ENCODE measurements at regions not wholly inside any gene's neighbourhood (a gene's known extent, or its start where the extent isn't known, plus 50 kb on each side); places are given as distances from the start of the nearest gene placed in this dataset.

DNA sequence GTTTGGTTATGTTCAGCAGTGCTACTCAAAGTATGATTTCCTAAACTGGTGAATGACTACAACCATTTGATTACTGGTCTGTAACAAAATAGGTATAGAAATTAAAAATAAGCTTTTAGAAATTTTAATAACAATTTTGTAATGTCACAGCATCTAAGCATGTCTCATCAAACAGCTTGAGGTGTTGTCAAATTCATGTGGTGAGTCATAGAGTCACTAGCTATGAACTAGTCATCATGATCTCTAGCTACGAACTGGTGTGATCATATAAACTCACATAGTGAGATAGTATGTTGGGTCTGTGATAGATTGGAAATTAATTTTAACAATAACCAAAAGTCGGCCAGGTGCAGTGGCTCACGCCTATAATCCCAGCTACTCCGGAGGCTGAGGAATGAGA, 213.9 kb upstream of the RBMS3 start:
- Histone ChIP-seq H3K79me1 (ENCODE audit: low read depth, low read length) (no peaks in the 10 kb centered on the region), H3K23me2 (ENCODE audit: low read depth, low read length) (no peaks in the 10 kb centered on the region), H2BK15ac (ENCODE audit: low read length) (no peak overlapping the region), H2BK5ac (ENCODE audit: low read depth, low read length) (no peak overlapping the region), H3K23ac (ENCODE audit: insufficient read length) (no peak overlapping the region), H3K4ac (replicated peaks; ENCODE audit: insufficient read length, low read depth, low read length) (no peak overlapping the region), H4K5ac (ENCODE audit: insufficient read length, low read depth, low read length) (no peak overlapping the region), H3K9me3 (ENCODE audit: insufficient read depth in 2 of 2, low read depth in 1 of 2, low read length in 1 of 2) (no peaks in the 10 kb centered on the region), H3K56ac (replicated peaks; ENCODE audit: insufficient read length, low read depth, low read length) (no peak overlapping the region), H2AFZ (ENCODE audit: low read length) (no peak overlapping the region), H4K91ac (replicated peaks; ENCODE audit: insufficient read length, low read length) (no peak overlapping the region), H3K27ac (ENCODE audit: low read depth, low read length) (no peak overlapping the region), H3K4me1 (replicated peaks in 1 of 4; ENCODE audit: control insufficient read depth in 3 of 4, insufficient read depth in 4 of 4, low read length in 3 of 4) (no peaks in the 10 kb centered on the region), H2BK120ac (replicated peaks; ENCODE audit: low read depth, low read length) (no peak overlapping the region), H2BK20ac (ENCODE audit: low read length) (no peak overlapping the region), H2BK12ac (ENCODE audit: low read depth, low read length) (no peak overlapping the region), H3K4me2 (ENCODE audit: insufficient read depth in 1 of 2, low read depth in 2 of 2, low read length in 2 of 2) (no peak overlapping the region), H3K36me3 (ENCODE audit: control insufficient read depth in 2 of 4, insufficient read depth in 4 of 4, low read length in 3 of 4) (no peaks in the 10 kb centered on the region), H2AK5ac (ENCODE audit: low read depth, low read length) (no peak overlapping the region), H3K27me3 (replicated peaks in 1 of 4; ENCODE audit: control insufficient read depth in 3 of 4, extremely low read depth in 1 of 4, insufficient read depth in 3 of 4, low read length in 3 of 4) (no peaks in the 10 kb centered on the region), H4K8ac (ENCODE audit: extremely low read depth, insufficient read depth, low read length) (no peak overlapping the region), H4K20me1 (replicated peaks in 1 of 2; ENCODE audit: control insufficient read depth in 1 of 2, insufficient read depth in 2 of 2, low read length in 2 of 2) (no peaks in the 10 kb centered on the region), H3K9ac (replicated peaks in 1 of 4; ENCODE audit: extremely low read depth in 1 of 4, low read depth in 3 of 4, low read length in 3 of 4) (no peak overlapping the region), H3K4me3 (ENCODE audit: extremely low read depth in 1 of 4, insufficient read depth in 2 of 4, low read depth in 3 of 4, low read length in 4 of 4) (no peak overlapping the region), H3K18ac (ENCODE audit: extremely low read depth, low read length) (no peak overlapping the region), H3K14ac (ENCODE audit: insufficient read length) (no peak overlapping the region), H3K79me2 (ENCODE audit: control insufficient read depth in 1 of 2, insufficient read depth in 2 of 2, low read length in 2 of 2) (no peaks in the 10 kb centered on the region)
- WGBS, 2 experiments (ENCODE audit: extremely low coverage in 1 of 2, insufficient coverage in 1 of 2, insufficient read length in 1 of 2, insufficient replicate concordance in 2 of 2, low coverage in 1 of 2, low lambda C conversion rate in 2 of 2, missing lambda C conversion rate in 1 of 2): 96% methylated on average over 4 of the region's 4 CpGs; no CpG with 5 or more reads in 1 of the 2 experiments
- CTCF ChIA-PET (ENCODE audit: partially characterized antibody): interaction anchor here (1.2 to 1.8 kb wide), 2 partner anchors 9 to 10 kb away, joined by 4 read pairs; no protein-coding TSS in a partner anchor
- no peak for FAIRE-seq
- POLR2A ChIA-PET (ENCODE audit: partially characterized antibody): no interaction called here
- no peak for DNase-seq (ENCODE audit: low read depth in 1 of 2, low spot score in 2 of 2)
- TF ChIP-seq CBX8 (IDR thresholded peaks at IDR 0.05; ENCODE audit: borderline replicate concordance, low read depth, low read length): no peak
- no peak for TF ChIP-seq SIX5 (IDR thresholded peaks at IDR 0.05; ENCODE audit: low read depth, low read length)
- TF ChIP-seq BRCA1 (IDR thresholded peaks at IDR 0.05; ENCODE audit: low read depth, low read length): no peak
- TF ChIP-seq SIRT6 (IDR thresholded peaks at IDR 0.05; ENCODE audit: low read length): no peak
- no peak for TF ChIP-seq ASH2L (IDR thresholded peaks at IDR 0.05; ENCODE audit: low read length)
- TF ChIP-seq NRF1 (IDR thresholded peaks at IDR 0.05; ENCODE audit: low read depth, low read length): no peak
- no peak for TF ChIP-seq POU5F1 (IDR thresholded peaks at IDR 0.05; ENCODE audit: low read depth, low read length)
- no peak for TF ChIP-seq USF2 (IDR thresholded peaks at IDR 0.05; ENCODE audit: low read length)
- no peak for TF ChIP-seq POLR2AphosphoS5 (IDR thresholded peaks at IDR 0.05; ENCODE audit: low read depth, low read length)
- no peak for TF ChIP-seq SUZ12 (IDR thresholded peaks at IDR 0.05; ENCODE audit: low read length)
- no peak for TF ChIP-seq RFX5 (IDR thresholded peaks at IDR 0.05; ENCODE audit: borderline replicate concordance, low read depth, low read length)
- no peak for TF ChIP-seq JUND (IDR thresholded peaks at IDR 0.05; ENCODE audit: low read length)

Measured in H1 (cell line).